HFF-Myc (cell line): ENCODE measurements at regions not wholly inside any gene's neighbourhood (a gene's known extent, or its start where the extent isn't known, plus 50 kb on each side); places are given as distances from the start of the nearest gene placed in this dataset.

ENCODE experiments used
- DNase-seq: peaks from one replicate; pipeline ENCODE4 v3.0.0-alpha.2; 2011; ENCODE audit warnings: low read depth; ENCODE audit errors: extremely low read depth
- H3K4me3 ChIP-seq: replicated peaks from 2 replicates; pipeline ENCODE4 v1.5.1; 2011; ENCODE audit warnings: low read depth, mild to moderate bottlenecking, control low read depth, low read length
- TF ChIP-seq, protein P1 (sequence below): IDR thresholded peaks from 2 replicates; pipeline ENCODE4 v1.5.1; 2012; ENCODE audit warnings: mild to moderate bottlenecking, low read depth, low read length, control low read depth; ENCODE audit errors: missing control alignments

DNA sequence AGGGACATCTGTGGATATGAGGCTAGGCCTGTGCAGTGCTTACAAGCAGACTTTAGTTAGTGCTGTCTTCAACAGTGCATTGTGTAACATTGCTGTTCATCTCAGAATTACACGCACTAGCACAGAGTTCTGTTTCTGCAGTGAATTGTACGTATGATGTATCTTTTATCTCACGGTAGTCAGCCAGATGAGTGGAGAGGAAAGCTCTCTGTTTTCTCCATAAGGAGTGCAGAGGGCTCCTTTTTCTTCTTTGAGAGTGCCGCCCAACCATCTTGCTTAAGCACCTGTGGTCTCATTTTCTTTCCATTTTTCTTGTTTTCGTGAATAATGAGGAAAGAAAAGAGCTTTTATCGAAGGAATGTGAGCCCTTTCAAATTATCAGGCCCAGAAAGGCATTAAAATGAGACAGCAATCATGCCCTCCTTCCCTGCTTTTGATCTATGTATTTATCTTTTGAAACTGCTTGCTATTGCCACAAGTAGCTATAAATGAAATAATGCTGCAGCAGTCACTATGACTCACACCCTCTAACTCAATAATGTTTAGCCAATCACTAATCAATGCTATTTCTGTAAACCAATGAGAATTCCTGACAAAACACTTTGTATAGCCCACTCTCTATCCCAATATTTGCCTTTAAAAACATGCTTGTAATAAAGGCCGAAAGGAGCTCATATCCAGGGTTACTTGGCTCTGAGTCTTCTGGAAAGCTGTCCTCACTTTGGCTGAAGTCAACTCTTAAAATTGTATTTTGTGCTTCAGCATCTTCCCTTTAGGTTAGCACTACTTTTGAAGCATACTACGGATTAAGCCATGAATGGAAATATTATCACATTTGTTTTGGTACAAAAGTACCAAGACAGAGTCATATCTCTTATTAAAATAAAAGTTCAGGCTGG, 226.0 kb upstream of the P2RY1 start:
- no peak overlapping the region for H3K4me3 ChIP-seq
- TF ChIP-seq, protein P1, sequence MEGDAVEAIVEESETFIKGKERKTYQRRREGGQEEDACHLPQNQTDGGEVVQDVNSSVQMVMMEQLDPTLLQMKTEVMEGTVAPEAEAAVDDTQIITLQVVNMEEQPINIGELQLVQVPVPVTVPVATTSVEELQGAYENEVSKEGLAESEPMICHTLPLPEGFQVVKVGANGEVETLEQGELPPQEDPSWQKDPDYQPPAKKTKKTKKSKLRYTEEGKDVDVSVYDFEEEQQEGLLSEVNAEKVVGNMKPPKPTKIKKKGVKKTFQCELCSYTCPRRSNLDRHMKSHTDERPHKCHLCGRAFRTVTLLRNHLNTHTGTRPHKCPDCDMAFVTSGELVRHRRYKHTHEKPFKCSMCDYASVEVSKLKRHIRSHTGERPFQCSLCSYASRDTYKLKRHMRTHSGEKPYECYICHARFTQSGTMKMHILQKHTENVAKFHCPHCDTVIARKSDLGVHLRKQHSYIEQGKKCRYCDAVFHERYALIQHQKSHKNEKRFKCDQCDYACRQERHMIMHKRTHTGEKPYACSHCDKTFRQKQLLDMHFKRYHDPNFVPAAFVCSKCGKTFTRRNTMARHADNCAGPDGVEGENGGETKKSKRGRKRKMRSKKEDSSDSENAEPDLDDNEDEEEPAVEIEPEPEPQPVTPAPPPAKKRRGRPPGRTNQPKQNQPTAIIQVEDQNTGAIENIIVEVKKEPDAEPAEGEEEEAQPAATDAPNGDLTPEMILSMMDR: no peak
- DNase-seq: no peak

GRCh38 chr3:152609891-152610290, 225.0 kb upstream of the P2RY1 start:
- TF ChIP-seq, protein P1: no peak
- no peak for DNase-seq
- H3K4me3 ChIP-seq: no peak overlapping the region

DNA sequence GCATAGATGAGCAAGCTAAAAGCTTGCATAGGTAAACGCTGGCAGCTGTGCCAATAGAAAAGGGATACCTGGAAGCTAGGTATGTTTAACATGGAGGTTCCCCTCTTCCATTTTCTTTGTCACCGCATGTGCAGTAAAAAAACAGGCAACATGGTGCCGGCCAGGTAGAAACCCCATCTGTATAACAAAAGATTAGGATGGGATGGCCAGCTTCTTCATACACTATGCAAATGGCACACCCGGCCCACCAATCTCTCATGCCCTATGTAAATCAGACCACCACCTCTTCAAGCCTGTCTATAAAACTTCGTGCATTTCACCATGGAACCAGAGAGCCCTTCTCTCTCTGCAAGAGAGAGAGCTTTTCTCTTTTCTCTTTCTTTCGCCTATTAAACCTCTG, 224.3 kb upstream of the P2RY1 start:
- no peak overlapping the region for H3K4me3 ChIP-seq
- DNase-seq: no peak
- TF ChIP-seq, protein P1: no peak

- no peak for DNase-seq
- H3K4me3 ChIP-seq: no peak overlapping the region
- TF ChIP-seq, protein P1: no peak
Measured at GRCh38 chr3:152611905-152612304, 223.0 kb upstream of the P2RY1 start.

DNA sequence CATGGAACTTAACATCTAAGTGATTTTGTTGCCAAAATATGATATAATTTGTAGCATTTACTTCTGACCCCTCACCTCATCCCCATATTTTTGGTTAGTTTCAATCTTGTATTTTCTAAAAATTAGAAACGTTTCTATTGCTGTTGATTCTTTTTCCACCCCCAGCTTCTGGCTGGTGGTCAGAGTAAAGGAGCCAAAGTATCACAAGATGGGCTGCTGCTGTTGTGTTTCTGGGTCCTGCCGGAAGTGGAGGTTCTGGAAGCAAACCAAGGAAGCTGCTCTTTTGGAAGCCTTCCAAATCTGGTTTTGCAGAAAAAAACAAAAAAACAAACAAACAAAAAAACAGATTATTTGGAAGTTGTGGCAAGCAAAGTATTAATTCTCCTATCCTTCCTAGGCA, 221.1 kb upstream of the P2RY1 start:
- TF ChIP-seq, protein P1: no peak
- no peak for DNase-seq

GRCh38 chr3:152615681-152616080, 219.2 kb upstream of the P2RY1 start:
- TF ChIP-seq, protein P1: no peak
- DNase-seq: no peak
- H3K4me3 ChIP-seq: no peak overlapping the region

More for the DNA sequence above, 221.1 kb upstream of the P2RY1 start:
- no peak overlapping the region for H3K4me3 ChIP-seq
